ENCODE measurements at regions not wholly inside any gene's neighbourhood (a gene's known extent, or its start where the extent isn't known, plus 50 kb on each side); places are given as distances from the start of the nearest gene placed in this dataset.

DNA sequence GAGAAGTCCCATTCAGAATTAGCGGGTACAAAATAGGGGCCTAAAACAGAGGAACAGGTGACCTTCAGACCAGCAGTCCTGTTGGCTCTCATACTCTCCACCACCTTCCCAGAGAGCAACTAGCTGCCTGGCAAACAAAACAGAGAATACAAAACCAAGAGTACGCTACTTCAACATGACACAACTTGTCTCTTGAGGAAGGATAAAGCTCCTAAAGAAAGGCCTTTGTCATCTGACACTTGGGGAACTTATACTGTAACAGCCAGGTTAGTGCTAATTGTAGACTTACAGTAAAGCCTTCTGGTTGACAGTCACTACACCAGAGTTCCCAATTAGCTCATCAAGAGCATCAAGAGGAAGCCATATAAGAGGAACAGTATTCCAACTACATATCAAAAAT is 282.1 kb upstream of the NT5C1B start:
- TF ChIP-seq, protein P1, sequence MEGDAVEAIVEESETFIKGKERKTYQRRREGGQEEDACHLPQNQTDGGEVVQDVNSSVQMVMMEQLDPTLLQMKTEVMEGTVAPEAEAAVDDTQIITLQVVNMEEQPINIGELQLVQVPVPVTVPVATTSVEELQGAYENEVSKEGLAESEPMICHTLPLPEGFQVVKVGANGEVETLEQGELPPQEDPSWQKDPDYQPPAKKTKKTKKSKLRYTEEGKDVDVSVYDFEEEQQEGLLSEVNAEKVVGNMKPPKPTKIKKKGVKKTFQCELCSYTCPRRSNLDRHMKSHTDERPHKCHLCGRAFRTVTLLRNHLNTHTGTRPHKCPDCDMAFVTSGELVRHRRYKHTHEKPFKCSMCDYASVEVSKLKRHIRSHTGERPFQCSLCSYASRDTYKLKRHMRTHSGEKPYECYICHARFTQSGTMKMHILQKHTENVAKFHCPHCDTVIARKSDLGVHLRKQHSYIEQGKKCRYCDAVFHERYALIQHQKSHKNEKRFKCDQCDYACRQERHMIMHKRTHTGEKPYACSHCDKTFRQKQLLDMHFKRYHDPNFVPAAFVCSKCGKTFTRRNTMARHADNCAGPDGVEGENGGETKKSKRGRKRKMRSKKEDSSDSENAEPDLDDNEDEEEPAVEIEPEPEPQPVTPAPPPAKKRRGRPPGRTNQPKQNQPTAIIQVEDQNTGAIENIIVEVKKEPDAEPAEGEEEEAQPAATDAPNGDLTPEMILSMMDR (IDR thresholded peaks at IDR 0.05) = no peak
- TF ChIP-seq POLR2A (IDR thresholded peaks at IDR 0.05) = no peak

All from esophagus squamous epithelium (tissue), 4 donors.